Prostate gland (tissue), 2 donors: ENCODE measurements at regions not wholly inside any gene's neighbourhood (a gene's known extent, or its start where the extent isn't known, plus 50 kb on each side); places are given as distances from the start of the nearest gene placed in this dataset.
A peak's percentile ranks its signal among the peaks of the same experiment; 100 is the strongest.

Experiments
- DNase-seq: peaks from one replicate; pipeline ENCODE4 v3.0.0-alpha.2; 2019; ENCODE audit warnings: low spot score
- H3K27ac ChIP-seq, 2 donors: fragments of 200-600 bp; sonication (generic); 2 replicates each; pipeline ENCODE4 v1.5.1; 2017 to 2019
- H3K27me3 ChIP-seq: fragments of 200-600 bp; sonication (generic); replicated peaks from 2 replicates; pipeline ENCODE4 v1.5.1; 2019; ENCODE audit not compliant: insufficient read depth
- H3K36me3 ChIP-seq, 2 donors: fragments of 200-600 bp; sonication (generic); 1 replicate in 1 of 2; 2 replicates in 1 of 2; pipeline versions ENCODE4 v1.5.1 to v1.8.1; 2017 to 2019
- H3K4me1 ChIP-seq: fragments of 200-600 bp; sonication (generic); replicated peaks from 2 replicates; pipeline ENCODE4 v1.5.1; 2019
- H3K4me3 ChIP-seq, 2 donors: fragments of 200-600 bp; sonication (generic); 2 replicates each; pipeline ENCODE4 v1.5.1; 2017 to 2019
- H3K9me3 ChIP-seq: fragments of 200-600 bp; sonication (generic); 2 replicates; pipeline ENCODE4 v1.5.1; 2017
- CTCF ChIP-seq, 4 experiments: fragments of 200-600 bp in 2 of 4; fragments of 450-650 bp in 2 of 4; sonication (generic) in 2 of 4; IDR thresholded peaks; 1 replicate in 3 of 4; 2 replicates in 1 of 4; pipeline ENCODE4 v1.5.1; 2016 to 2019; ENCODE audit warnings: antibody characterized with exemption in 4 of 4, mild to moderate bottlenecking in 2 of 4, moderate library complexity in 2 of 4
- POLR2A ChIP-seq: fragments of 450-650 bp; IDR thresholded peaks from one replicate; pipeline ENCODE4 v1.6.1; 2016; ENCODE audit warnings: antibody characterized with exemption, mild to moderate bottlenecking
- POLR2AphosphoS5 ChIP-seq: sonication (generic); formaldehyde crosslinking; IDR thresholded peaks from one replicate; pipeline ENCODE4 v1.6.1; 2017; ENCODE audit warnings: antibody characterized with exemption
- WGBS: methylation state at CpG from one replicate; pipeline ENCODE4 v1.1.5; 2018; 5-methylcytosine and 5-hydroxymethylcytosine counted together
- intact Hi-C: fragments of 100-400 bp; cut with DNase I; formaldehyde crosslinking; loops from one replicate; pipeline ENCODE4 v1.14.2; 2022

GRCh38 chr12:124622331-124622730 is 54.9 kb upstream of the NCOR2 start:
- DNase-seq, result no peak
- H3K9me3 ChIP-seq, result no peaks in the 10 kb centered on the region
- no peaks in the 10 kb centered on the region for H3K4me1 ChIP-seq
- H3K36me3 ChIP-seq, result no peaks in the 10 kb centered on the region
- 83% methylated on average over 7 of the region's 7 CpGs for WGBS
- no peaks in the 10 kb centered on the region for H3K27me3 ChIP-seq
- H3K27ac ChIP-seq, result peak overlapping the region in 1 of 2 donors; percentile 43
- H3K4me3 ChIP-seq, result no peak overlapping the region
- intact Hi-C loops, result no loop called here
- TF ChIP-seq POLR2AphosphoS5, result no peak
- TF ChIP-seq CTCF (IDR thresholded peaks at IDR 0.05), result no peak

DNA sequence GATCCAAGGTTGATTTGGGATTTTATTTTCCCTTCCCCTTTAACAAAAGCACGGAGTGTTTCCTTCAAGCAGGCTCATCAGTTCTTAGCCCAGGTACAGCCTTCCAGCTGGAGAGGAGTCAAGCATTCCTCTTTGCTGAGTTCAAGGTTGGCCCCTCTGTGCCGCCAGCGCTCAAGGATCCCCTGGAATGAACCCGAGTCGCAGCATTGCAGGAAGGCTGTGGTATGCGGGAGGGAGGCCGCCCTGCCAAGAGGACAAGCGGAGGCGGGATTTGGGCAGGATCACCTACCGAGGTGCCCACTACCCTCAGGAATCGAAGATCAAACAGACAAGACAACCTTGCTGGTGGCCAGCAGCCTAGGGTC is 53.9 kb upstream of the NCOR2 start:
- Histone ChIP-seq H3K27ac (peak overlapping the region; percentile 43 to 78), H3K27me3 (no peaks in the 10 kb centered on the region), H3K4me3 (no peak overlapping the region), H3K36me3 (no peaks in the 10 kb centered on the region), H3K9me3 (no peaks in the 10 kb centered on the region), H3K4me1 (no peaks in the 10 kb centered on the region)
- 31% methylated on average over 11 of the region's 11 CpGs for WGBS
- DNase-seq, result peak; percentile 74
- intact Hi-C loops, result loop anchor here (1.0 kb wide), 1 partner anchor 52 kb away; no protein-coding TSS in a partner anchor
- no peak for TF ChIP-seq POLR2A
- no peak for TF ChIP-seq CTCF (IDR thresholded peaks at IDR 0.05)
- peak; percentile 63 for TF ChIP-seq POLR2AphosphoS5

DNA sequence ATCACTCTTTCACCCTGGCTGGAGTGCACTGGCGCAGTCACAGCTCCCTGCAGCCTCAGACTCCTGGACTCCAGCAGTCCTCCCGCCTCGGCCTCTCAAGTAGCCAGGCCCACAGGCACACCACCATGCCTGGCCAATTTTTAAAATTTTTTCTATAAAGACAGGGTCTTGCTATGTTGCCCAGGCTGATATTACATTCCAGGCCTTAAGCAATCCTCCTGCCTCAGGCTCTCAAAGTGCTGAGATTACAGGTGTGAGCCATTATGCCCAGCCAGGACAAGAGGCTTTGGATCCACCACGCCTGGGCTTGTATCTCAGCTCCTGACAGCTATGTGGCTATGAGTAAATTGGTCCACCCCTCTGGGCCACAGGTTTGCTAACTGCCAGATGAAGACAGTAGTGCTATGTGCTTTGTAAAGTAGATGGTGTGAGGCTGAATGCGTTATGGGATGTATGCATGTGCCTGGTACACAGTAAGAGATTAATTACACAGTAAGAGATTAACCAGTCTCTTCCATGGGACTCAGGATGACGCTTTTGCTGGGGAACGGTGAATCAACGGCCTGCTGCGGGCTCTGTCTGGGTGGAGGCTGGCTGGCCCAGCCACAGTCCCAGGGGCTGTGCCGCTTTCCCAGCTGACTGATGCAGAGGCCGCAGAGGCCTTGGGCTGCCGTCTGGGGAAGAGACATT is 53.3 kb upstream of the NCOR2 start:
- no peaks in the 10 kb centered on the region for H3K36me3 ChIP-seq
- no peak for DNase-seq
- intact Hi-C loops, result loop anchor here (1.0 kb wide), 1 partner anchor 51 kb away; no protein-coding TSS in a partner anchor
- WGBS, result 31% methylated on average over 12 of the region's 12 CpGs
- H3K9me3 ChIP-seq, result no peaks in the 10 kb centered on the region
- H3K27ac ChIP-seq, result peak overlapping the region; percentile 43 to 78
- no peak overlapping the region for H3K4me3 ChIP-seq
- no peaks in the 10 kb centered on the region for H3K4me1 ChIP-seq
- TF ChIP-seq CTCF (IDR thresholded peaks at IDR 0.05), result no peak
- no peaks in the 10 kb centered on the region for H3K27me3 ChIP-seq

DNA sequence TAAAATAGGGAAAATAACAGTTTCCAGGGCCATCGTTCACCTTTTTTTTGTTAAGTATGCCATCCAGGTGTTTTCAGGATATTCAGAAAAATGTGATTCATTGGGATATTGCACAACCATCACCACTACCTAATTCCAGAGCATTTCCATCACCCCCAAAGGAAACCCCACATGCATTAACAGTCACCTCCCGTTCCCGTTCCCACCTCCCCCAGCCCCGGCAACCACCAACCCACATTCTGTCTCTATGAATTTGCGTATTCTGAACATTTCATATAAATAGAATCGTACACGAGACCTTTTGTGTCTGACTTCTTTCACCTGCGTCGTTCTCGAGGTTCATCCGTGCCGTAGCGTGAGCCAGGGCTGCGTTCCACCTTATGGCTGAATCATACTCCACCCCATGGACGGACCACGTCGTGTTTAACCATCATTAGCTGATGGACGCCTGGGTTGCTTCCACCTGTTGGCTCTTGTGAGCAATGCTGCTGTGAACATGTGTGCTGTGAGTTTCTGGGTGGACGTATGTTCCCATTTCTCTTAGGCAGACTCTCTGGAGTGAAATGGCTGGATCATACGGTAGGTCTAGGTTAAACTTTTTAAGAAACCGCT is 51.0 kb upstream of the NCOR2 start:
- Histone ChIP-seq H3K4me3 (no peak overlapping the region), H3K9me3 (no peaks in the 10 kb centered on the region), H3K36me3 (no peaks in the 10 kb centered on the region), H3K4me1 (no peaks in the 10 kb centered on the region), H3K27me3 (no peaks in the 10 kb centered on the region), H3K27ac (no peak overlapping the region)
- WGBS, result 90% methylated on average over 21 of the region's 21 CpGs
- intact Hi-C loops, result no loop called here
- no peak for TF ChIP-seq CTCF (IDR thresholded peaks at IDR 0.05)
- TF ChIP-seq POLR2AphosphoS5, result no peak
- TF ChIP-seq POLR2A, result no peak
- no peak for DNase-seq

DNA sequence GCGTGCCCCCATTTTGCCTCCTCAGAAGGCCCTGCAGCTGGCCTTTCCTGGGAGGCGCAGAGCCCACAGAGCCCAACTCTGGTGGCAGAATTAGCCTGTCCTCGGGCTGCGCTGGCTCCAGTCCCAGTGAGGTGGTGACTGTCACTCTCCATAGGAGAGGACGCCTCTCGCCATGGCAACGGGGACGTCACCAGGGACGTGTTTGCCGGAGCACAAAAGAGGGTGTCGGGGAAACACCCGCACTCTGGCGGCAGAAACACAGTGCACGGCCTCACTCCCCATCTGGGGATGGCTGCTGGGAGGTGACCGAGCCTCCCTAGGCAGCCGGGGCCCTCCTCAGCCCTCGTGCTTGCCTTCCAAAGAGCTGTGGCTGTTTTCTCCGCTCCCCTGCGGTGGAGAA is 50.2 kb upstream of the NCOR2 start:
- Histone ChIP-seq H3K4me3 (no peak overlapping the region), H3K36me3 (no peaks in the 10 kb centered on the region), H3K9me3 (no peaks in the 10 kb centered on the region), H3K4me1 (peaks cover 6% of the 10 kb centered on the region), H3K27ac (no peak overlapping the region), H3K27me3 (no peaks in the 10 kb centered on the region)
- no peak for TF ChIP-seq POLR2AphosphoS5
- TF ChIP-seq CTCF (IDR thresholded peaks at IDR 0.05), result no peak
- no peak for TF ChIP-seq POLR2A
- DNase-seq, result peak; percentile 50
- intact Hi-C loops, result no loop called here
- 49% methylated on average over 17 of the region's 19 CpGs for WGBS
